Kidney (tissue), 13 donors: ENCODE measurements at regions not wholly inside any gene's neighbourhood (a gene's known extent, or its start where the extent isn't known, plus 50 kb on each side); places are given as distances from the start of the nearest gene placed in this dataset.
"Not testable (repeated sequence)": the region's sequence is repeated elsewhere in the genome, so short reads cannot be mapped to it uniquely, and the experiment has no call there.

ENCODE experiments used
- DNase-seq, 5 donors: peaks; one replicate each; pipeline ENCODE4 v3.0.0-alpha.2; 2013 to 2020
- FAIRE-seq: peaks from 2 replicates; lab custom pipeline; 2012; peaks lifted over from hg19 to GRCh38; lab: Jason Lieb, UNC
- H3K27ac ChIP-seq, 2 donors: one replicate each; pipeline ENCODE4 v1.7.0; 2013; ENCODE audit warnings: low read depth in 2 of 2, low read length in 2 of 2, inconsistent platforms in 1 of 2
- H3K27me3 ChIP-seq: one replicate; pipeline ENCODE4 v1.7.1; 2013; ENCODE audit warnings: low read length, inconsistent platforms; ENCODE audit not compliant: control insufficient read depth, insufficient read depth
- H3K36me3 ChIP-seq, 3 donors: one replicate each; pipeline versions ENCODE4 v1.7.0 to v1.7.1; 2013; ENCODE audit warnings: low read length in 3 of 3, control low read depth in 1 of 3, inconsistent platforms in 1 of 3; ENCODE audit not compliant: insufficient read depth in 3 of 3, control insufficient read depth in 2 of 3
- H3K4me1 ChIP-seq, 3 donors: one replicate each; pipeline versions ENCODE4 v1.7.0 to v1.7.1; 2013; ENCODE audit warnings: low read length in 3 of 3, inconsistent platforms in 1 of 3, low read depth in 1 of 3; ENCODE audit not compliant: control insufficient read depth in 2 of 3, insufficient read depth in 2 of 3
- H3K4me3 ChIP-seq, 3 donors: one replicate each; pipeline versions ENCODE4 v1.7.0 to v1.8.1; 2013; ENCODE audit warnings: low read length in 3 of 3, control low read depth in 1 of 3, inconsistent platforms in 1 of 3
- H3K9ac ChIP-seq, 3 donors: one replicate each; pipeline versions ENCODE4 v1.7.0 to v1.7.1; 2013; ENCODE audit warnings: low read length in 3 of 3, control low read depth in 1 of 3, inconsistent platforms in 1 of 3
- H3K9me3 ChIP-seq, 3 donors: one replicate each; pipeline versions ENCODE4 v1.7.0 to v1.7.1; 2013; ENCODE audit warnings: low read length in 3 of 3, control low read depth in 1 of 3, inconsistent platforms in 1 of 3; ENCODE audit not compliant: control insufficient read depth in 2 of 3, insufficient read depth in 1 of 3
- CTCF ChIP-seq: IDR thresholded peaks from 3 replicates; pipeline ENCODE4 v1.5.1; 2012; ENCODE audit warnings: mild to moderate bottlenecking, moderate library complexity, borderline replicate concordance; ENCODE audit not compliant: insufficient read depth; ENCODE audit errors: extremely low read depth
- intact Hi-C: fragments of 100-400 bp; cut with DNase I; formaldehyde crosslinking; loops from one replicate; pipeline ENCODE4 v1.11.1; 2022
- donor health status: control.
- donor health status: control.
- donor health status: control.
- donor health status: control.
- donor health status: control.
- donor health status: DM: yes; HTN: yes; CAD: no.
- donor health status: Normal renal cell carcinoma (clear cell type).

DNA sequence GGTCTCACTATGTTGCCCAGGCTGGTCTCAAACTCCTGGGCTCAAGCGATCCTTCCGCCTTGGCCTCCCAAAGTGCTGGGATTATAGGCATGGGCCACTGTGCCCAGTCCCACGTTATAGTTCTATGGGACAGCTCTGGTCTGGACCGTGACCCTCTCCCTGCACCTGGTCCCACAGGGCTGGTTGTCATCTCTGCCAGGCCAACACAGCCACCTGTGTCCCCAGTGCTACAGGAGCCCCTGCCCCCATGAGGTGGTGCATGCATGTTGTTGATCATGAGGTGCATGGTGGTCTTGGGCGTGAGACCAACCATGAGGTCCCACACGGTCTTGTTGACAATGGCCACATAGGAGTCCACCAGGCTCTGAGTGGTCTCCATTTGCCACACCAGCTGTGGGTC lies 51.0 kb upstream of the UBE2Q2 start:
- DNase-seq, FAIRE-seq, intact Hi-C loops: not testable (repeated sequence)

GRCh38 chr15:75791337-75791713 lies 51.9 kb upstream of the UBE2Q2 start:
- Histone ChIP-seq H3K9me3 (no peaks in the 10 kb centered on the region), H3K27ac (no peak overlapping the region), H3K36me3 (no peaks in the 10 kb centered on the region), H3K4me3 (no peak overlapping the region), H3K9ac (no peak overlapping the region), H3K27me3 (no peaks in the 10 kb centered on the region), H3K4me1 (no peaks in the 10 kb centered on the region)
- FAIRE-seq, result no peak
- intact Hi-C loops, result no loop called here
- DNase-seq, result no peak
- TF ChIP-seq CTCF, result no peak

More for the DNA sequence above, 51.0 kb upstream of the UBE2Q2 start:
- H3K36me3 ChIP-seq, H3K4me1 ChIP-seq, H3K9me3 ChIP-seq, H3K27ac ChIP-seq, H3K4me3 ChIP-seq, H3K27me3 ChIP-seq, H3K9ac ChIP-seq: not testable (repeated sequence)

GRCh38 chr15:75790631-75791336 lies 52.5 kb upstream of the UBE2Q2 start:
- Histone ChIP-seq H3K27me3 (no peaks in the 10 kb centered on the region), H3K9ac (no peak overlapping the region), H3K9me3 (no peaks in the 10 kb centered on the region), H3K4me1 (no peaks in the 10 kb centered on the region), H3K4me3 (no peak overlapping the region), H3K36me3 (no peaks in the 10 kb centered on the region), H3K27ac (no peak overlapping the region)
- intact Hi-C loops, result no loop called here
- FAIRE-seq (no peak), DNase-seq (no peak)
- no peak for TF ChIP-seq CTCF

DNA sequence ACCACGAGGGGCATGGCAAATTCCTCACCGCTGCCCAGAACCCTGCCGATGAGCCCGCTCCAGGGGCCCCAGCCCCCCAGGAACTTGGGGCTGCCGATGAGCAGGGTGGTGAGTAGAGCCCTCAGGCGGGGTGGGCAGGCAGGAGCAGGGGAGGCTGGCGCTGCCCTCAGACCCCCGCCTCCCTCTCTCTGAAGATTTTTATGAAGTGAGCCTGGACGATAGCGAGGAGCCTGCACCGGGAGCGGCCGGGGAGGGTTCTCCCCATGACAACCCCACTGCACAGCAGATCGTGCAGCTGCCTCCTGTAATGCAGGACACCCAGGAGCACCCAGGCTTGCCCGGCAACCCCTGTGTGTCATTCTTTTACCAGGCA lies 56.7 kb upstream of the UBE2Q2 start:
- Histone ChIP-seq H3K36me3 (no peaks in the 10 kb centered on the region), H3K4me1 (no peaks in the 10 kb centered on the region), H3K9ac (no peak overlapping the region), H3K9me3 (no peaks in the 10 kb centered on the region), H3K27me3 (no peaks in the 10 kb centered on the region), H3K27ac (no peak overlapping the region), H3K4me3 (no peak overlapping the region)
- no peak for TF ChIP-seq CTCF
- FAIRE-seq (no peak), DNase-seq (no peak)
- intact Hi-C loops, result no loop called here
